Hematopoietic multipotent progenitor cell treated with erythropoietin and hydrocortisone succinate and interleukin-3 and kit ligand, for 8 days (in vitro differentiated cells): ENCODE measurements at regions not wholly inside any gene's neighbourhood (a gene's known extent, or its start where the extent isn't known, plus 50 kb on each side); places are given as distances from the start of the nearest gene placed in this dataset.
"Not testable (repeated sequence)": the region's sequence is repeated elsewhere in the genome, so short reads cannot be mapped to it uniquely, and the experiment has no call there.

Experiments used
- DNase-seq: peaks from one replicate; pipeline ENCODE4 v3.0.0-alpha.2; 2015

GRCh38 chr13:65787082-65787481 lies 1443.1 kb downstream of the PCDH9 start:
- DNase-seq, result no peak

- no peak for DNase-seq
Observed at GRCh38 chr13:65784088-65784816, 1445.9 kb downstream of the PCDH9 start.

- DNase-seq, result no peak
Observed at GRCh38 chr13:65783383-65783782, 1446.8 kb downstream of the PCDH9 start.

DNA sequence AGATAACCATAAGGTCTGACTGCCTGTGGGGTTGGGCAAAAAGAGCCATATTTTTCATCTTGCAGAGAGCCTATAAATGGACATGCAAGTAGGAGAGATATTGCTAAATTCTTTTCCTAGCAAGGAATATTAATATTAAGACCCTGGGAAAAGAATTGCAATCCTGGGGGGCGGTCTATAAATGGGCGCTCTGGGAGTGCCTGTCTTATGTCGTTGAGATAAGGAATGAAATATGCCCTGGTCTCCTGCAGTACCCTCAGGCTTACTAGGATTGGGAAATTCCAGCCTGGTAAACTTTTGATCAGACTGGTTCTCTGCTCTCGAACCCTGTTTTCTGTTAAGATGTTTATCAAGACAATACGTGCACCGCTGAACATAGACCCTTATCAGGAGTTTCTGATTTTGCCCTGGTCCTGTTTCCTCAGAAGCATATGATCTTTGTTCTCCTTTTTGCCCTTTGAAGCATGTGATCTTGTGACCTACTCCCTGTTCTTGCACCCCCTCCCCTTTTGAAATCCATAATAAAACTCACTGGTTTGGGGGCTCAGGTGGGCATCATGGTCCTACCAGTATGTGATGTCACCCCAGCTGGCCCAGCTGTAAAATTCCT lies 1458.3 kb downstream of the PCDH9 start:
- not testable (repeated sequence) for DNase-seq

- DNase-seq, result no peak
Observed at GRCh38 chr13:65768545-65768944, 1461.6 kb downstream of the PCDH9 start.

GRCh38 chr13:65763811-65764210 lies 1466.3 kb downstream of the PCDH9 start:
- DNase-seq, result no peak

- no peak for DNase-seq
Observed at GRCh38 chr13:65762012-65762411, 1468.1 kb downstream of the PCDH9 start.

DNA sequence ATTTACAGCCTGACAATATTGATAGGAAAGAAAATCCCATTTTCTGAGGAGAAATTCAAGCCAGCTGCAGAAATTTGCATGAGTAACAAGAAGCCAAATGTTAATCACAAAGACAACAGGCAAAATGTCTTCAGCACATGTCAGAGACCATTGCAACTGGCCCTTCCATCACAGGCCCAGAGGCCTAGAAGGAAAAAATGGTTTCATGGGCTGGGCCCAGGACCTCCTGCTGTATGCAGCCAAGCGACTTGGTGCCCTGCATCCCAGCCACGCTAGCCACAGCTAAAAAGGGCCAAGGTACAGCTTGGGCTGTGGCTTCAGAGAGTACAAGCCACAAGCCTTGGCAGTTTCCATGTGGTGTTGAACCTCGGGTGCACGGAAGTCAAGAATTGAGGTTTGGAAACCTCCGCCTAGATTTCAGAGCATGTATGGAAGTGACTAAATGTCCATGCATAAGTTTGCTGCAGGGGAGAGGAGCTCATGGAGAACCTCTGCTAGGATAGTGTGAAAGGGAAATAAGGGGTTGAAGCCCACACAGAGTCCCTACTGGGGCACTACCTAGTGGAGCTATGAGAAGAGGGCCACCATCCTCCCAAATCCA lies 1474.0 kb downstream of the PCDH9 start:
- no peak for DNase-seq

GRCh38 chr13:65748227-65748626 lies 1481.9 kb downstream of the PCDH9 start:
- DNase-seq, result no peak

GRCh38 chr13:65746406-65746921 lies 1483.7 kb downstream of the PCDH9 start:
- DNase-seq, result no peak

DNA sequence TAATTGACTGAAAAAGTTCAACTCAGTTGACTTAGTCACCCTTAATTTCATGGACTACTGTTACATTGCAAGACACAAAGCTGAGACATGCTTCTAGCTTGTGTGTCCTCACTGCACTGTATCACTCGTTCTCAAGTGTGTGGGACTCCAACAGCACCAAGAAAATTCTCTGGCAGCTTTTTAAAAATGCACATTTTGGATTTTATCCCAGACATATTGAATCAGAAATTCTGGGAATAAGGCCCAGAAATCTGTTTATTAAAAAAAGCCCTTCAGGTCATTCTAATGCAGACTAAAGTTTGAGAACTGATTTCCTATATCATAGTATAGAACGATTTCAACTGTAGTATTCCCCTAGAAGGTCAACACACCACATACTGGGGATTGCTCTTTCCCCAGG lies 1485.3 kb downstream of the PCDH9 start:
- DNase-seq, result no peak

- no peak for DNase-seq
Observed at GRCh38 chr13:65733110-65733509, 1497.0 kb downstream of the PCDH9 start.

- no peak for DNase-seq
Observed at GRCh38 chr13:65727070-65727469, 1503.1 kb downstream of the PCDH9 start.

GRCh38 chr13:65725006-65725405 lies 1505.1 kb downstream of the PCDH9 start:
- no peak for DNase-seq

- DNase-seq, result no peak
Observed at GRCh38 chr13:65724226-65724625, 1505.9 kb downstream of the PCDH9 start.

DNA sequence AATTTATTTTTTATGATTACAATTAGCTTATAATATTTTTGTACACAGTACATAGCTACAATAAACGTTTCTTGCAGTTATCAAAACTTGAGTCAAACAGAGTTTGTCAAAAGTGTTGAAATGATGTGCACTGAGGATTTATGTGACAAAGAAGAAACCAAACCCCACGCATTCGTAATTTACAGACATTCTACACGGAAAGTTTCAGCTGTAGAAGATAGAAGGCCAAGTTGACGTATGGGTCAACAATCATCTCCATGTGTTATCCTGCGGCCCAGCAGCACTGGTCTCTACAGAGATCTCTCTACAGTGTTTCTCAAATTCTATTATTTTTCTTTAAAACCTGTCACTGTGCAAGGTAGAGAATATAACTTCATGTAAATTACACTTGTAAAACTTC lies 1507.6 kb downstream of the PCDH9 start:
- DNase-seq, result no peak

- DNase-seq, result no peak
Observed at GRCh38 chr13:65719831-65720230, 1510.3 kb downstream of the PCDH9 start.

DNA sequence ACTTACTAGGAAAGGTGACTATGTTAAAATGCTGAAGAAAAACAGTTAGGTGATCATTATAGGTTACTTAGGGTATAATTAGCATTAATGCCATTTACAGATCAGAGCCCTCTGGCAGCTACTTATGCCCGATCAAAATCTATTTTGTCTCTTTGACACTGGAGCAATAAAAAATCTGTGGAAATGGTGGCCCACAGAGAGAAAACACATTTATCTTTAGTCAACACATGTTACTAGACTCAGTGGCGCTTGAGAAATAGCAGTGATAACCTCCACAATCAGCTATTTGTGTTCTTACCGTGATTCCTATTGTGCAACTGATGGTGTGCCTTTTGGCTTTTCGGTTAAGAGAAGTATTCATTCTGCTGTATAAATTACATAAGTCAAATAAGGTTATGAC lies 1519.6 kb downstream of the PCDH9 start:
- DNase-seq, result no peak

GRCh38 chr13:65697843-65698242 lies 1532.3 kb downstream of the PCDH9 start:
- DNase-seq, result no peak

GRCh38 chr13:65679240-65679639 lies 1550.9 kb downstream of the PCDH9 start:
- no peak for DNase-seq

DNA sequence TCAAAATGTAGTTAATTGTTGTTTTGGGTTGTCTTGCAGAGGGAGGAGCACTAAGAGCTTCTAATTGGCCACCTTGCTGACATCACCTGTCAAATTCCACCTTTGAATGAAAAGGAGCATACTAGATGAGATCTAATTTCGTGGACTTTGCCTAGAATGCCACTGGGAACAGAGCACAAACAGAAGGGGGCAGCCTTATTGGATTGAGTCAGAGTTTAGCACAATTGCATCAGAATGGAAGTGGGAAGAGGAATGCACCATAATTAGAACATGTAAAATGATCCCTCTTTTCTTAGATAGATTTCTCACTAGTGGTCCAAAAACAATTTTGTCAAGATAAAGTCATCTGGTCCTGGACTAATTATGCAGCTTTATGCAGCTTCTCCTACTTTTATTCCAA lies 1552.2 kb downstream of the PCDH9 start:
- no peak for DNase-seq

- not testable (repeated sequence) for DNase-seq
Observed at GRCh38 chr13:65675383-65675782, 1554.8 kb downstream of the PCDH9 start.

DNA sequence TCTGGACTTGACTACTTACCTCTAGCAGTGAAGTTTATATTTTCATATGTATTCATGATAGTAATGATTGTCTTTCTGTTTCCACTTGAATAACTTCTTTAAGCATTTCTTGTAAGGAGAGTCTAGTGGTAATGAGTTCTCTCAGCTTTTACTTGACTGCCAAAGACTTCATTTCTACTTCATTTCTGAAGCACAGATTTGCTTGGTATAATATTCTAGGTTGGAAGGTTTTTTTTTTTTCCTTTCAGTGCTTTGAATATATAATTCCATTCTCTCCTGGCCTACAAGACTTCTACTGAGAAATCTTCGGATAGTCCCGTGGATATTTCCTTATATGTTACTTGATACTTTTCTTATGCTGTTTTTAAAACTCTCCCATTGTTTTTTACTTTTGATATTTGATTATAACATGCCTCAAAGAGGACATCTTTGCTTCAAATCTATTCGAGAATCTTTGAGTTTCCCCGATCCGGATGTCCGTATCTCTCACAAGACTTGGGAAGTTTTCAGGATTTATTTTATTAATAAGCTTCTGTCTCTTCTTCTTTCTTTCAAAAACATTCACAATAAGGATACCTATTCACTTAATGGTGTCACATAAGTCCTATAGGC lies 1560.0 kb downstream of the PCDH9 start:
- DNase-seq, result no peak

DNA sequence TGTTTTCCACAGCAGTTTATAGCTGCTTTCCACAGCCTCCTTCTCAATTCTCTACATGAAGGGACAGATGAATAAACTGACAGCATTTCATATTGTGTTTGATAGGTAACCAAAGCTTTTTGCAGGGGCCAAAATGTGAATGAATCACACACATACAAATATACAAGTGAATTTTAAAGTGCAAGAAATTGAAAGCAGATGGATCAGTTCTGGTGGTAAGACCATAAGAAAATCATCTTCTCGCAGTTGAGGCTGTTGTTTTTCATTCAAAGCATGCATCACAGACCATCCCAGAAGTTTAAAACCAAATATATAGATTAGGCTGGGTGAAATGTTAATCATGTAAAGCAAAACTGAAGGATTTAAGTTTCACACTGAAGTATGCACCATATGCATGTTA lies 1569.4 kb downstream of the PCDH9 start:
- DNase-seq, result no peak
